GM10266 (cell line): ENCODE measurements at regions not wholly inside any gene's neighbourhood (a gene's known extent, or its start where the extent isn't known, plus 50 kb on each side); places are given as distances from the start of the nearest gene placed in this dataset.

ENCODE experiments used
- DNase-seq: peaks from one replicate; pipeline ENCODE4 v3.0.0; 2012; ENCODE audit errors: extremely low spot score
- TF ChIP-seq, protein P1 (sequence below): IDR thresholded peaks from 2 replicates; pipeline ENCODE4 v1.5.1; 2012; ENCODE audit warnings: mild to moderate bottlenecking, low read depth; ENCODE audit not compliant: control insufficient read depth, insufficient read depth; ENCODE audit errors: missing control alignments

DNA sequence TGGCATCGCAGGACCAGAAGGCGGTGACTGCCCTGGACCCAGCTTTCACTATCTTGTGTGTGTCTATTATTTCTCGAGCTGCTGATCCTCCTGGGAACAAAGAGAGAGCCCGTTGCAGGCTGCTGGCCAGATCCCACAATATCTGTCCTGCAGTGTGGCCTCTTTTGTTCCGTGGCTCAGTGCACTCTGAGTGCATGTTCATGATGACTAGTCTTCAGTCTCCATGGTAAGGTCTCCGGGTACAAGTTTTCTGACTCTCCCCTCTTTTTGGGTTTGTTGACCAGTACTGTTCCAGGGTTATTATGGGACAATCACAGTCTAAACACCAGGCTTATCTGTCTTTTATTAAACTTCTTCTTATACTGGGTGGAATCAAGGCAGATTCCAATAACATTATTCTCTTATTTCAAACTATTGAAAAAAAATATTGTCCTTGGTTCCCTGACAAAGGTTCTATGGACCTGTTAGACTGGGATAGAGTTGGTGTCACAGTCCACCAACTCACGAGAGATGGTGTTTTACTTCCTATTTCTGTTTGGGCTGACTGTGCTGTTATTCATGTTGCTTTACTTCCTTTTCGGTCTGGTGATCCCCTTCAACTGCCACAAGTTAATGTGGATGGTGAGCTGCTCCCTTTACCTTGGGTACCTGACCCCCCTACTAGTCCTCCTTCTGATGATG, 192.9 kb upstream of the ALG10B start:
- TF ChIP-seq, protein P1, sequence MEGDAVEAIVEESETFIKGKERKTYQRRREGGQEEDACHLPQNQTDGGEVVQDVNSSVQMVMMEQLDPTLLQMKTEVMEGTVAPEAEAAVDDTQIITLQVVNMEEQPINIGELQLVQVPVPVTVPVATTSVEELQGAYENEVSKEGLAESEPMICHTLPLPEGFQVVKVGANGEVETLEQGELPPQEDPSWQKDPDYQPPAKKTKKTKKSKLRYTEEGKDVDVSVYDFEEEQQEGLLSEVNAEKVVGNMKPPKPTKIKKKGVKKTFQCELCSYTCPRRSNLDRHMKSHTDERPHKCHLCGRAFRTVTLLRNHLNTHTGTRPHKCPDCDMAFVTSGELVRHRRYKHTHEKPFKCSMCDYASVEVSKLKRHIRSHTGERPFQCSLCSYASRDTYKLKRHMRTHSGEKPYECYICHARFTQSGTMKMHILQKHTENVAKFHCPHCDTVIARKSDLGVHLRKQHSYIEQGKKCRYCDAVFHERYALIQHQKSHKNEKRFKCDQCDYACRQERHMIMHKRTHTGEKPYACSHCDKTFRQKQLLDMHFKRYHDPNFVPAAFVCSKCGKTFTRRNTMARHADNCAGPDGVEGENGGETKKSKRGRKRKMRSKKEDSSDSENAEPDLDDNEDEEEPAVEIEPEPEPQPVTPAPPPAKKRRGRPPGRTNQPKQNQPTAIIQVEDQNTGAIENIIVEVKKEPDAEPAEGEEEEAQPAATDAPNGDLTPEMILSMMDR = no peak
- no peak for DNase-seq

DNA sequence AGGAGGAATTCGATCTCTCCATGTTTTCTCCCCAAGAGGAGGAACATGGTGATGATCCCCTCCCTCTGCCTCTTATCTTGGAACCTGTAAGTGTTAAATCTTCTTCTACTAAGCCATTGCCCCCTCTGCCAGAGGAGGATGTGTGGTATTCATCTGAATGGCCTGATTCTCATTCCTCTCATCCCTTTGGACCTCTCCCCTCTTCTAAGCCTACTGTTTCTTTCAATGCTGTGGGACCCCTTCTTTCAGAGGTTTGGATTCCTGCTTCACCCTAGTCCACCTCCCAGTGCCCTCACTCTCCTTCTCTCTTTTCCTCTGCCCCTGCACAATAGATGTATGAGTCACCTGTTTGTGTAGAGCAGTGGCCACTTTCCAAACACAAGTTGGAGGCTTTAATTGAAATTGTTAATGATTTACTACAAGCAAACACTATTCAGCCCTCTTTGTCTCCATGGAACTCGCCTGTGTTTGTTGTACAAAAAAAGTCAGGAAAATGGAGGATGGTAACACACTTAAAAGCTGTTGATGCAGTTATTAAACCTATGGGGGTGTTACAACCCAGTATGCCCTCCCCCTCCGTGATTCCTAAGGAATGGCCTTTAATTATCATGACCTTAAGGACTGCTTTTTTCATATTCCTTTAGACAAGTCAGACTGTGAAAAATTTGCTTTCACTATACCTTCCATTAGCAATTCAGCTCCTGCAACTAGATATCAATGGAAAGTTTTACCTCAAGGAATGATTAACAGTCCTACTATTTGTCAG, 192.1 kb upstream of the ALG10B start:
- DNase-seq = no peak
- TF ChIP-seq, protein P1 = no peak

DNA sequence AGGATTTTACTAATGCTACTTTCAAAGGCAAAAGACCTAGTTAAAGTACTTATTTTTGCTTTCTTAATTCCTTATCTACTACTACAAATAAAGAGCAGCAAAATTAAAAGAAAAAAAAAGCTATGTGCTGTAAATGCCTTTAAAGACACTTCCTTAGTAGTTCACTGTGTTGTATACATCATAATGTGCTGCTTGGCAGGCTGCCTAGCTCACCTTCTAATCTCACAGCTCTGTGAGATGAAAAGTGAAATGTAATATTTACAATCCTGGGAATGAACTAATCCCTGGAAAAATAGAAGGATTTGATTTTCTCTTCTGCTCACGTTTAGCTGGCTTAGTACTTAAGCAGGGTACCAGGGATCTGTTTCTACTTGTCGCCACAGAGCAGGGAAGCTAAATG, 184.4 kb upstream of the ALG10B start:
- TF ChIP-seq, protein P1 = no peak
- no peak for DNase-seq

DNA sequence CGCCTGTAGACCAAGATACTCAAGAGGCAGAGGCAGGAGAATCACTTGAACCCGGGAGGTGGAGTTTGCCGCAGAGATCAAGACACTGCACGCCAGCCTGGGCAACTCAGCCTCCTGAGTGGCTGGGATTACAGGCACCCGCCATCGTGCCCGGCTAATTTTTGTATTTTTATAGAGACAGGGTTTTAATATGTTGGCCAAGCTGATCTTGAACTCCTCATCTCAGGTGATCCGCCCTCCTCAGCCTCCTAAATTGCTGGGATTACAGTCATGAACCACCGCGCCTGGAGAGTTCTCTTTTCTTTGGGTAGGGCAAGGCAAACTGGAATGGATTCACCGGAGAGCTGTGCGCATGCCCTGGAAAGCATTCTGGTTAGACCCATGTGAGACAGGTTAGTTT, 179.3 kb upstream of the ALG10B start:
- DNase-seq = no peak
- TF ChIP-seq, protein P1 = no peak

DNA sequence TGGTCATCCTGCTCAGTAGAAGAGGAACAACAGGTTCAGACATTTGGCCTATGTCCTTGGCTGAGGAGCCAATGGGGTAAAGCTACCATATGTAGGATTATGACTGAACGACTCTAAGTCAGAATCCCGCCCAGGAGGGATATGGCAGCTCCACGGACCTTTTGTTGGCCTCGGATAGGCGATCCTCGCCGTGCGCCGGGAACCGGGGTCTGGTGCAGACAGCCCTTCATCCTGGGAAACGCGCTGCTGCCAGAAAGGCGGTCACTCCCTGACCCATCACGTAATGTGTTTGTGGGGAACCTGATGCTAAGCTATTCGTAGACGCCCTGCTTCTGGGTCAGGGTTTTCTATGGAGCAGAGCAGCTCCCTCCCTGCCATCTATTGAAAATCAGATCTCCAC, 178.9 kb upstream of the ALG10B start:
- DNase-seq = no peak
- TF ChIP-seq, protein P1 = no peak

DNA sequence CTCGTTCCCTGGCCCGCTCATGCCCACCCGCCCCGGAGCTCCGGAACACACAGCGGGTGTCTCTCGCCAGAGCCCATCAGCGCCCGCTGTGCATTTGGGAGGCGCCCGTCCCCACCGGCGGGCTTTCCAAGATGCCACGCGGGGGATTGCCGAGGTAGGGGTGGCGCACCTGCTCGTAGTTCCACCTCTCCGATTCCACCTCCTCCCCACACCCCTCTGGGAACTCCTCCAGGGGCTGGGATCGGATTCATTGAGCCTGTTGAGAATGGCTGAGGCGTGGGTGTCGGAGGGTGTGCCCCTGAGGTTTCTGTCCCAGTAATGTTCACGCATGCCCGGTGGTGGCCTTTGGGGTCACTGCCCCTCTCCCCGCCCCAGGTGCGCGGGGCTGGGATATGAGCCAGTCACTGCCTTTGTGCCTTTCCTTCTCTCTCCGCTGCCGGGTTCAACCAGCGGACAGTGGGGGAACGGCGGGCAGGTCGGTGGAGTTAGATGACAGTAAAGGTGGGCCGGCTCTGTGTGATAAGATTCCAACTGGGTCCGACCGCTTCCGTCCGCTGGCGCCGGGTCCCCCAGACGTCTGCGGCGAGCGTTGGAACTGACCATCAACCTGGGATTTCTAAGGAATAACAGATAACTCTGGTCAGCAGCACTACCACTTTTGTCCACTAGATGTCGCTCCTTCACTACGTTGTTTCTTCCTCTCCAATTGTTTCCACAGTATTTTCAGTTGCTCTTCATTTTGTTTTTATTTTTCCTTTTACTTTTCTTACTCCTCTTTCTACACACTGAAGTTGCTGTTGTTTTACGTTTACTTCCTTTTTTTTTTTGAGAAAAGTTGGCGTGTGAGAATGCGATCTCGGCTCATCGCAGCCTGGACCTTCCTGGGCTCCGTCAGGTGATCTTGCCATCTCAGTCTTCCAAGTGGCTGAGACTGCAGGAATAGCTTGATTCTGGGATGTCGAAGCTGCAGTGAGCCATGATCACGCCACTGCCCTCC, 178.1 kb upstream of the ALG10B start:
- peak; percentile 62 for DNase-seq

More for the DNA sequence above, 178.1 kb upstream of the ALG10B start:
- TF ChIP-seq, protein P1 = peak; percentile 80
